Activated CD4-positive, alpha-beta memory T cell treated with anti-CD3 and anti-CD28 coated beads for 36 hours (primary cell): ENCODE measurements at regions not wholly inside any gene's neighbourhood (a gene's known extent, or its start where the extent isn't known, plus 50 kb on each side); places are given as distances from the start of the nearest gene placed in this dataset.

Experiments
- CTCF ChIA-PET: fragments of 350-600 bp; sonication (Branson Sonifier 250); formaldehyde crosslinking; loops from one replicate; lab custom pipeline; 2021; ENCODE audit warnings: antibody characterized with exemption, inconsistent platforms; lab: Charles Lee
- POLR2A ChIA-PET: fragments of 350-600 bp; sonication (Branson Sonifier 250); formaldehyde crosslinking; loops from one replicate; lab custom pipeline; 2021; ENCODE audit warnings: antibody characterized with exemption; lab: Charles Lee
- DNase-seq: peaks from one replicate; pipeline ENCODE4 v3.0.0-alpha.2; 2020
- H3K27ac Mint-ChIP-seq: one replicate; pipeline ENCODE4 v1.8.0; 2021; ENCODE audit warnings: mixed read lengths
- H3K27me3 Mint-ChIP-seq: one replicate; pipeline ENCODE4 v1.8.0; 2021; ENCODE audit warnings: mixed read lengths
- H3K36me3 Mint-ChIP-seq: one replicate; pipeline ENCODE4 v1.8.0; 2021; ENCODE audit warnings: mixed read lengths
- H3K4me1 Mint-ChIP-seq: one replicate; pipeline ENCODE4 v1.8.0; 2021; ENCODE audit warnings: low read depth, mixed read lengths
- H3K4me3 Mint-ChIP-seq: one replicate; pipeline ENCODE4 v1.8.0; 2021; ENCODE audit warnings: mild to moderate bottlenecking, mixed read lengths
- H3K9me3 Mint-ChIP-seq: one replicate; pipeline ENCODE4 v1.8.0; 2021; ENCODE audit warnings: mixed read lengths
- intact Hi-C: fragments of 100-400 bp; cut with micrococcal nuclease; formaldehyde crosslinking; loops from one replicate; pipeline ENCODE4 v1.15.1; 2023

DNA sequence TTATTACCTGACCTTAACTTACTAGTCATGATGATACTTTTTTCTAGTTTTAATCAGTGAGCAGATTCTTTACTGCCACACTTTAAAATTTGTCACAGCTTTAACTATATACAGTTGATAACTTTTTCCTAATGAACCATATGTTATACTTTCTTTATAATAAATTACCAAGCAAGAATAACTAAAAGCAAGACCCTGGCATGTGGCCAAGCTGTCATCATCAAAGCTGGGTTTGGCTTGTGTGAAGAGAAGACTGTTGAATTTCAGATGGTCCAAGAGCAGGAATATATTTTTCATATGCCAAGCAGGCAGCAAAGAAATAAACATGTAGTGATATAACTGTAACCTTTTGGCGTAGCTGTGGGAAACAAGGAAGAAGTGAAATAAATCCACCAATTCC, 93.5 kb downstream of the PUS7L start:
- DNase-seq, result no peak
- CTCF ChIA-PET, result no interaction called here
- Mint-ChIP-seq H3K4me1 (no peaks in the 10 kb centered on the region), H3K4me3 (no peak overlapping the region), H3K27ac (no peak overlapping the region), H3K9me3 (no peaks in the 10 kb centered on the region), H3K36me3 (no peaks in the 10 kb centered on the region), H3K27me3 (no peaks in the 10 kb centered on the region)
- intact Hi-C loops, result no loop called here
- POLR2A ChIA-PET, result no interaction called here

DNA sequence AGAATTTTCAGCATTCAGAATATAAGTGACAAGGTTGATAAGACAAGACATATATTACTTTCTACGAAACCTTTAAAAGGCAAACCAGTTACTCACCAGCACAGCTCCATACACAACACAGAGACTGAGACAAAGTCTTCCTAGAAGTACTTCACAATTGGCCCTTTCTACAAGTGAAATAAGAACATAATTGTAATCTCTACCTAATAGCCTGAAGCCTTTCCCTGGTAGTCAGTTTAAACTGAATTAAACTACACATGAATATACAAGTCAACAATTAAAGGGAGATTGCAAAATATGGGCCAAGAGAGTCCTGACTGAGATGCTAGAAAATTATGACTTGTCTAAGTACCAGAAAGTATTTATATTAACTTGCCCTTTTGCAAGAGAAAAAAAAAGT, 95.9 kb downstream of the PUS7L start:
- ChIA-PET CTCF (no interaction called here), POLR2A (no interaction called here)
- no peaks in the 10 kb centered on the region for H3K27me3 Mint-ChIP-seq
- H3K9me3 Mint-ChIP-seq, result no peaks in the 10 kb centered on the region
- H3K4me1 Mint-ChIP-seq, result no peaks in the 10 kb centered on the region
- no peak overlapping the region for H3K27ac Mint-ChIP-seq
- no peak for DNase-seq
- intact Hi-C loops, result no loop called here
- no peaks in the 10 kb centered on the region for H3K36me3 Mint-ChIP-seq
- H3K4me3 Mint-ChIP-seq, result no peak overlapping the region

DNA sequence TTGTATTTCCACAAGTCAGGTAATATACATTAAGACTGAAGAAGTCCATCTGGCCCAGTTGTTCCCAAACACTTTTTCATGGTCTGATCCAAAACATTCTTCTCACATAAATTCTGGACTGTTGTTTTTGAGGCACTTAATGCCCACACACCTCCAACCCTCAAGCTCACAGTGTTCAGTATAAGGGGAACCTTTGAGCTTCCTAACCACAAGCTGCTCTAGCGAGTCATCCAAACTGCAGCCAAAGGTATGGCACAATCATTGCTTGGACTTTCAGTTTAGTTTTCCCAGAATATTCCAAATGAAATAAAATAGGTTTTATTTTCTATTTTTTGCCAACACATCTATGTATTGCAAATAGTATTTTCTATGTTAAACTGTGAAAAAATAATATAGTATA, 103.0 kb downstream of the PUS7L start:
- intact Hi-C loops, result no loop called here
- POLR2A ChIA-PET, result no interaction called here
- CTCF ChIA-PET, result no interaction called here
- H3K4me3 Mint-ChIP-seq, result no peak overlapping the region
- no peaks in the 10 kb centered on the region for H3K36me3 Mint-ChIP-seq
- H3K27ac Mint-ChIP-seq, result no peak overlapping the region
- no peaks in the 10 kb centered on the region for H3K27me3 Mint-ChIP-seq
- no peak for DNase-seq
- no peaks in the 10 kb centered on the region for H3K4me1 Mint-ChIP-seq
- no peaks in the 10 kb centered on the region for H3K9me3 Mint-ChIP-seq

DNA sequence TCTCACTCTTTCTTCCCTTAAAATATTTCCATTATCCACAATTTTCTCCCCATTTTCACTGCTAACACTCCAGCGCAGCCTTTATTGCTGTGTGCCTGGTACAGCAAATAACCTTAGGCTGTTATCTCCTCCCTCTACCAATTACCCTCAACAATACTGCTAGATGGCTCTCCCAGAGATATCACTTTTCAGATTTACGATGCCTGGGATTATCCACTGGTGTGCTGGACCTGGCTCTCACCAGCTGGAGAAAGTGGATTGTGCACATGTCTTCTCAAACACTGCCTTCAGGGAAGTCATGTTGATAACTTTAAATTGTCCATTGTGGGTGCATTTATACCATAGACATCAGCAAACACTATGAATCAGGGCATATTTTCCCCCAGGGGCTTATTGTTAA, 101.9 kb upstream of the ADAMTS20 start:
- no peak overlapping the region for H3K27ac Mint-ChIP-seq
- CTCF ChIA-PET, result interaction anchor here (0.5 kb wide), 1 partner anchor 36 kb away, joined by 3 read pairs; no protein-coding TSS in a partner anchor
- DNase-seq, result no peak
- H3K4me1 Mint-ChIP-seq, result no peaks in the 10 kb centered on the region
- POLR2A ChIA-PET, result no interaction called here
- no peak overlapping the region for H3K4me3 Mint-ChIP-seq
- intact Hi-C loops, result no loop called here
- H3K9me3 Mint-ChIP-seq, result no peaks in the 10 kb centered on the region
- no peaks in the 10 kb centered on the region for H3K36me3 Mint-ChIP-seq
- peaks cover 2% of the 10 kb centered on the region for H3K27me3 Mint-ChIP-seq

DNA sequence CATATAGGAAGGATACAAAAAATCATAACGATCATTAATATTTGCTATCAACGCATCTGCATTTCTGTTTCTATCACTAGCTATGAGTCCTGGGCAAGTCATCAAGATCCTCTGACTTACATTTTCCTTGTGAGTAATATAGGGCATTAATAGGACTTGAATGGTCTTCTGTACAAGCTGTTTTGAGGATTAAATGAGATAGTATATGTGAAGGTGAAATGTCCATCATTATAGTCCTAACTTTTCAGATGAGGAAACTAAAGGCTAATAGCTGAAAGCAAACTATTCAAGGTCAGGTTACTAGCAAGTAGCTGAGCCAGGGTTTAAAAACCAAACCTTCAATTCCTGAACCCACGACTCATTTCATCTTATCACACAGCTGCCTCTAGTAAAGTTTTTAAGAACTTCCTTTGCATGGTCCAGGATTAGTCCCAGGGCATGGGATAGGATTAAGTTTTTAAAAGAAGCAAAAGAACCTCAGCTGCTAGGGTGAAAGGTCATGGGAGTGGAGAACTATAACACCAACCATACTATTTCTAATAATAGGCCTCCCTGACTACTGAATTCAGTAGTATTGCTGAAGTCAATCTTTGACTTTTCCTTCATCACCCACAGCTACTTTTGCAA, 101.4 kb upstream of the ADAMTS20 start:
- no peak overlapping the region for H3K4me3 Mint-ChIP-seq
- no peak for DNase-seq
- intact Hi-C loops, result no loop called here
- H3K27me3 Mint-ChIP-seq, result peaks cover 2% of the 10 kb centered on the region
- H3K4me1 Mint-ChIP-seq, result no peaks in the 10 kb centered on the region
- ChIA-PET POLR2A (no interaction called here), CTCF (interaction anchor here (0.5 kb wide), 1 partner anchor 35 kb away, joined by 3 read pairs; no protein-coding TSS in a partner anchor)
- H3K27ac Mint-ChIP-seq, result no peak overlapping the region
- H3K9me3 Mint-ChIP-seq, result no peaks in the 10 kb centered on the region
- no peaks in the 10 kb centered on the region for H3K36me3 Mint-ChIP-seq

DNA sequence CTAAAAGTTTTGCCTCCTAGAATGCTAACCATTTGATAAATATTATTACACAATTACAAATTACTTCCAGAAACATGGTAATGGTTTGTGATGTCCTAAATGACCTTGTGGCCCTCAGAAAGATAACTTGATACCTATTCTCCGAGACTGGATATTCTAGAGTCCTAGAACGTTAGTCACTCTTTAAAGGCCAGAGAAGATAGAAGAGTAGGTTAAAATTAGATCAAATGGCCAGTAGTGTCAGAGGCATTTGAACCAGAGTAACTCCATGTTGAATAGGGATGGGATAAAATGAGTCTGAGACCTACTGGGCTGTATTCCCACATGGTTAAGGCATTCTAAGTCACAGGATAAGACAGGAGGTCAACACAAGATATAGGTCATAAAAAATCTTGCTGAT, 96.6 kb upstream of the ADAMTS20 start:
- Mint-ChIP-seq H3K4me3 (no peak overlapping the region), H3K9me3 (no peaks in the 10 kb centered on the region), H3K4me1 (no peaks in the 10 kb centered on the region), H3K27ac (no peak overlapping the region), H3K36me3 (no peaks in the 10 kb centered on the region), H3K27me3 (peaks cover 6% of the 10 kb centered on the region)
- intact Hi-C loops, result no loop called here
- CTCF ChIA-PET, result no interaction called here
- DNase-seq, result no peak
- POLR2A ChIA-PET, result no interaction called here

DNA sequence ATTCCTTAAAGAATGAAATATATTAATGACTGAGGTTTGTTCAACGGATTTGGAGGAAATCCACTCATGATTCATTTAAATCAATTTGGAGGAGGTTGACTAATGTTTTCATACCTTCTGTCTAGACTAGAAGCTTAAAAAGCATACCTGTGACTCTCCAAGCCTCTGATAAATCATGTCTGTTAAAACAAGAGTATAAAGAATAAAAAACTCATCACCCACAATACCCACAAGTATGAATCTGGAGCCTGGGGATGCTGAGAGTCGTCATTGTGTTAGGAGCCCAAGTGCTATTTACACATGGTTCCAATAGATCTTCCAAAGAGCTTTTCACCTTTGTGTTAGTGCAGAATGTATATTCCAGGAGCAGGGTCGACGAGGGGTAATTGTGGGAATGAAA, 86.8 kb upstream of the ADAMTS20 start:
- intact Hi-C loops, result no loop called here
- Mint-ChIP-seq H3K4me3 (no peak overlapping the region), H3K27ac (no peak overlapping the region), H3K27me3 (peaks cover 8% of the 10 kb centered on the region), H3K36me3 (no peaks in the 10 kb centered on the region), H3K9me3 (no peaks in the 10 kb centered on the region), H3K4me1 (no peaks in the 10 kb centered on the region)
- no peak for DNase-seq
- ChIA-PET CTCF (no interaction called here), POLR2A (no interaction called here)

DNA sequence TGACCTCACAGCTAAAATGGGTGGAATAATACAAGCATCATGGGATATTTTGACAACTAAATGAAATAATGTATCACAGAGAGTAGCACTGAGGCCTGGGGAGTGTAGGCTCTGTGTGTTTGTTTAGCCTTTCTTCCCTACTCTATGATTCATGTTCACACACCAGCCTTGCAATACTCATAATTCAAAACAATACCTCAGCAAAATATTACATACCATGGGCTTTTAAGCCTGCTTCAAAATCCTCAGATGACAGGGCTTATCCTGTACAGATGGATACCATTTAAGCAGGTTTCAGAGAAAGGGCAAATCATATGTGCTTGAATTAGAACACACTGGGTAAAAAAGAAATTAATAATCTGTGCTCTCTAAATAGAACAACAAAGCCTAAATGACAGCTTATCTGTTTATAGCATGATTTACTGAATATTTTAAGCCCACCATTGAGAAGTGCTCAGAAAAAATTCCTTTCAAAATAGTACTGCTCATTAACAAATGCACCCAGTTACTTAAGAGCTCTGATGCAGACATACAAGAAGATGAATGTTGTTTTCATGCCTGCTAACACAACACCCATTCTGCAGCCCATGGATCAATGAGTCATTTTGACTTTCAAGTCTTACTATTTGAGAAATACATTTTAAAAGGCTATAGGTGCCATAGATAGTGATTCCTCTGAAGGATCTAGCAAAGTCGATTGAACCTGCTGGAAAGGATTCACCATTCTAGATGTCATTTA, 84.9 kb upstream of the ADAMTS20 start:
- ChIA-PET POLR2A (no interaction called here), CTCF (no interaction called here)
- no peak for DNase-seq
- Mint-ChIP-seq H3K9me3 (no peaks in the 10 kb centered on the region), H3K4me3 (no peak overlapping the region), H3K27ac (no peak overlapping the region), H3K27me3 (peaks cover 7% of the 10 kb centered on the region), H3K4me1 (no peaks in the 10 kb centered on the region), H3K36me3 (no peaks in the 10 kb centered on the region)
- intact Hi-C loops, result no loop called here

DNA sequence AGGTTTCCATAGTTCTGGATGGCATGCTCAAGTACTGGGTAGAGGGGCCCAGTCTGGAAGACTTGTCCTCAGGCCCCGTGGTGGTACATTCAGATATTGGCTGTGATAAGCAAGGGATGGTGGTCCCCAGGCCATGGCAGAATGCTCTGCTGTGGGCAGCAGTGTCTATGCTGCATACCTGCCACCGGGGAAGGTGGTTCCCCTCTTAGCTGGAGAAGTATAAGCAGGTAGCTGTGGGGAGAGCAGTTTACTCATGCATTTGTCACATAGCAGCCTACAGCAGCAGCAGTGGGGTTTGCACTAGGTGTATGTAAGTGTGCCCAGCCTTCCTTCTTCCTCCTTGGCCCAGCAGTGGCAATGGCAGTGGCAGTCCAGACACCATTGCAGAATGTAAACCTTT, 69.3 kb upstream of the ADAMTS20 start:
- ChIA-PET CTCF (no interaction called here), POLR2A (no interaction called here)
- no peaks in the 10 kb centered on the region for H3K9me3 Mint-ChIP-seq
- intact Hi-C loops, result no loop called here
- no peaks in the 10 kb centered on the region for H3K4me1 Mint-ChIP-seq
- H3K27ac Mint-ChIP-seq, result no peak overlapping the region
- no peak overlapping the region for H3K4me3 Mint-ChIP-seq
- H3K27me3 Mint-ChIP-seq, result no peaks in the 10 kb centered on the region
- no peak for DNase-seq
- H3K36me3 Mint-ChIP-seq, result no peaks in the 10 kb centered on the region

DNA sequence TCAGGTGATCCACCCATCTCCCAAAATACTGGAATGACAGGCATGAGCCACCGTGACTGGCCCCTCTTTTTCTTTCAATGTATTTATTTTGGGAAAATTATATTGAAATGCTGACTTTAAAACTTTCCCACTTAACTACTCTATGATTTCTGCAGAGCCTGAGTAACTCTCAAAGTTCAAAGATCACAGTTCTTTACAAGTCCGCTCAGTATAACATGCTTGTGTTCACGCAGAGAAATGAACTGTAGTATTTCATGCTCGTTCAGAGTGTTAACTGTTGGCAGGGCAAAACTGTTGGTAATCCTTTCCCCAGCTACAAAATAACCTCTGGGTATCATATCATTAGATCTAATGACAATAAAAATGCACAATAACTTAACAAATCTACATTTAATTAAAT, 50.7 kb upstream of the ADAMTS20 start:
- intact Hi-C loops, result no loop called here
- POLR2A ChIA-PET, result no interaction called here

More for the DNA sequence above, 50.7 kb upstream of the ADAMTS20 start:
- Mint-ChIP-seq H3K4me3 (no peak overlapping the region), H3K4me1 (no peaks in the 10 kb centered on the region), H3K36me3 (no peaks in the 10 kb centered on the region), H3K27me3 (no peaks in the 10 kb centered on the region), H3K27ac (no peak overlapping the region), H3K9me3 (no peaks in the 10 kb centered on the region)
- CTCF ChIA-PET, result interaction anchor here (1.0 kb wide), 1 partner anchor 74 kb away, joined by 3 read pairs; no protein-coding TSS in a partner anchor
- DNase-seq, result no peak
